GM18867 (cell line): ENCODE measurements at regions not wholly inside any gene's neighbourhood (a gene's known extent, or its start where the extent isn't known, plus 50 kb on each side); places are given as distances from the start of the nearest gene placed in this dataset.
"Not testable (repeated sequence)": the region's sequence is repeated elsewhere in the genome, so short reads cannot be mapped to it uniquely, and the experiment has no call there.

ENCODE experiments used
- ATAC-seq: cut with Tn5 transposase; IDR thresholded peaks from one replicate; pipeline ENCODE4 v1.9.1; 2021; ENCODE audit warnings: mild to moderate bottlenecking, moderate library complexity; ENCODE audit not compliant: unreplicated experiment

GRCh38 chr2:241981076-241981700 is 111.7 kb downstream of the RTP5 start:
- no peak for ATAC-seq

GRCh38 chr2:241982706-241983570 is 113.4 kb downstream of the RTP5 start:
- ATAC-seq = no peak

- no peak for ATAC-seq
These were observed 114.2 kb downstream of the RTP5 start for GRCh38 chr2:241983571-241984270.

GRCh38 chr2:241984271-241984655 is 114.7 kb downstream of the RTP5 start:
- ATAC-seq = no peak

GRCh38 chr2:241984658-241985057 is 115.1 kb downstream of the RTP5 start:
- no peak for ATAC-seq

GRCh38 chr2:241985161-241985985 is 115.8 kb downstream of the RTP5 start:
- not testable (repeated sequence) for ATAC-seq

GRCh38 chr2:241985986-241986329 is 116.4 kb downstream of the RTP5 start:
- ATAC-seq = no peak

GRCh38 chr2:241986836-241987641 is 117.5 kb downstream of the RTP5 start:
- no peak for ATAC-seq

- ATAC-seq = no peak
These were observed 118.2 kb downstream of the RTP5 start for GRCh38 chr2:241987726-241988125.

- no peak for ATAC-seq
These were observed 118.6 kb downstream of the RTP5 start for GRCh38 chr2:241988146-241988545.

- no peak for ATAC-seq
These were observed 119.5 kb downstream of the RTP5 start for GRCh38 chr2:241989074-241989473.

- ATAC-seq = no peak
These were observed 120.9 kb downstream of the RTP5 start for GRCh38 chr2:241990466-241990865.

- no peak for ATAC-seq
These were observed 121.8 kb downstream of the RTP5 start for GRCh38 chr2:241991299-241991698.

GRCh38 chr2:241992753-241993152 is 123.2 kb downstream of the RTP5 start:
- ATAC-seq = no peak

- ATAC-seq = no peak
These were observed 124.0 kb downstream of the RTP5 start for GRCh38 chr2:241993386-241994005.

- ATAC-seq = no peak
These were observed 124.6 kb downstream of the RTP5 start for GRCh38 chr2:241994086-241994485.

GRCh38 chr2:241994556-241995213 is 125.2 kb downstream of the RTP5 start:
- no peak for ATAC-seq

- ATAC-seq = no peak
These were observed 126.6 kb downstream of the RTP5 start for GRCh38 chr2:241996100-241996499.

- ATAC-seq = no peak
These were observed 127.5 kb downstream of the RTP5 start for GRCh38 chr2:241997017-241997416.
